ENCODE measurements at regions not wholly inside any gene's neighbourhood (a gene's known extent, or its start where the extent isn't known, plus 50 kb on each side); places are given as distances from the start of the nearest gene placed in this dataset.

GRCh38 chr13:73829416-73829815 is 304.8 kb downstream of the KLF12 start:
- no peak for TF ChIP-seq CTCF (IDR thresholded peaks at IDR 0.05)
- no peak for TF ChIP-seq POLR2A (IDR thresholded peaks at IDR 0.05; ENCODE audit: low read depth)
- TF ChIP-seq EP300 (IDR thresholded peaks at IDR 0.05): no peak

All from esophagus muscularis mucosa (tissue), 4 donors.